HepG2 (cell line): ENCODE measurements at regions not wholly inside any gene's neighbourhood (a gene's known extent, or its start where the extent isn't known, plus 50 kb on each side); places are given as distances from the start of the nearest gene placed in this dataset.

ENCODE experiments used
- FOXA3 ChIP-seq: IDR thresholded peaks from 2 replicates; pipeline ENCODE4 v1.6.1; 2016; ENCODE audit warnings: missing genetic modification reagents, missing compliant biosample characterization
- NR1H2 ChIP-seq: sonication (generic); formaldehyde crosslinking; IDR thresholded peaks from 2 replicates; pipeline ENCODE4 v1.8.1; 2022; ENCODE audit warnings: low read depth, missing genetic modification reagents, borderline replicate concordance
- RERE ChIP-seq: IDR thresholded peaks from 2 replicates; pipeline ENCODE4 v1.6.1; 2016; ENCODE audit warnings: low read depth, missing genetic modification reagents, missing compliant biosample characterization
- SIX4 ChIP-seq: sonication (generic); formaldehyde crosslinking; IDR thresholded peaks from 2 replicates; pipeline ENCODE4 v1.4.0; 2020; ENCODE audit warnings: missing genetic modification reagents
- SOX6 ChIP-seq, 2 experiments: fragments of 450-650 bp in 1 of 2; sonication (generic) in 1 of 2; formaldehyde crosslinking in 1 of 2; IDR thresholded peaks; 2 replicates each; pipeline versions ENCODE4 v1.4.0 to v1.6.1; 2017 to 2020; ENCODE audit warnings: antibody characterized with exemption in 1 of 2, mild to moderate bottlenecking in 1 of 2, missing genetic modification reagents in 1 of 2
- ZNF281 ChIP-seq: sonication (generic); formaldehyde crosslinking; IDR thresholded peaks from 2 replicates; pipeline ENCODE4 v1.4.0; 2020; ENCODE audit warnings: missing genetic modification reagents, borderline replicate concordance
- ZNF441 ChIP-seq: sonication (generic); formaldehyde crosslinking; IDR thresholded peaks from 2 replicates; pipeline ENCODE4 v1.7.0; 2021; ENCODE audit warnings: missing genetic modification reagents, borderline replicate concordance
- ZNF451 ChIP-seq: sonication (generic); formaldehyde crosslinking; IDR thresholded peaks from 2 replicates; pipeline ENCODE4 v1.5.0; 2020; ENCODE audit warnings: mild to moderate bottlenecking, missing genetic modification reagents
- ZNF574 ChIP-seq: sonication (generic); formaldehyde crosslinking; IDR thresholded peaks from 2 replicates; pipeline ENCODE4 v1.4.0; 2020; ENCODE audit warnings: missing genetic modification reagents
- TF ChIP-seq, protein P1 (sequence below): IDR thresholded peaks from 2 replicates; pipeline ENCODE4 v1.4.0; 2020; ENCODE audit warnings: mild to moderate bottlenecking, missing genetic modification reagents
- TF ChIP-seq, protein P2 (sequence below): IDR thresholded peaks from 2 replicates; pipeline ENCODE4 v1.6.1; 2016; ENCODE audit warnings: mild to moderate bottlenecking

GRCh38 chr5:52709167-52709925 is 78.4 kb upstream of the ITGA1 start (continued):
- TF ChIP-seq, protein P1, sequence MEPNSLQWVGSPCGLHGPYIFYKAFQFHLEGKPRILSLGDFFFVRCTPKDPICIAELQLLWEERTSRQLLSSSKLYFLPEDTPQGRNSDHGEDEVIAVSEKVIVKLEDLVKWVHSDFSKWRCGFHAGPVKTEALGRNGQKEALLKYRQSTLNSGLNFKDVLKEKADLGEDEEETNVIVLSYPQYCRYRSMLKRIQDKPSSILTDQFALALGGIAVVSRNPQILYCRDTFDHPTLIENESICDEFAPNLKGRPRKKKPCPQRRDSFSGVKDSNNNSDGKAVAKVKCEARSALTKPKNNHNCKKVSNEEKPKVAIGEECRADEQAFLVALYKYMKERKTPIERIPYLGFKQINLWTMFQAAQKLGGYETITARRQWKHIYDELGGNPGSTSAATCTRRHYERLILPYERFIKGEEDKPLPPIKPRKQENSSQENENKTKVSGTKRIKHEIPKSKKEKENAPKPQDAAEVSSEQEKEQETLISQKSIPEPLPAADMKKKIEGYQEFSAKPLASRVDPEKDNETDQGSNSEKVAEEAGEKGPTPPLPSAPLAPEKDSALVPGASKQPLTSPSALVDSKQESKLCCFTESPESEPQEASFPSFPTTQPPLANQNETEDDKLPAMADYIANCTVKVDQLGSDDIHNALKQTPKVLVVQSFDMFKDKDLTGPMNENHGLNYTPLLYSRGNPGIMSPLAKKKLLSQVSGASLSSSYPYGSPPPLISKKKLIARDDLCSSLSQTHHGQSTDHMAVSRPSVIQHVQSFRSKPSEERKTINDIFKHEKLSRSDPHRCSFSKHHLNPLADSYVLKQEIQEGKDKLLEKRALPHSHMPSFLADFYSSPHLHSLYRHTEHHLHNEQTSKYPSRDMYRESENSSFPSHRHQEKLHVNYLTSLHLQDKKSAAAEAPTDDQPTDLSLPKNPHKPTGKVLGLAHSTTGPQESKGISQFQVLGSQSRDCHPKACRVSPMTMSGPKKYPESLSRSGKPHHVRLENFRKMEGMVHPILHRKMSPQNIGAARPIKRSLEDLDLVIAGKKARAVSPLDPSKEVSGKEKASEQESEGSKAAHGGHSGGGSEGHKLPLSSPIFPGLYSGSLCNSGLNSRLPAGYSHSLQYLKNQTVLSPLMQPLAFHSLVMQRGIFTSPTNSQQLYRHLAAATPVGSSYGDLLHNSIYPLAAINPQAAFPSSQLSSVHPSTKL (CRISPR knock-in tag): peak; percentile 94
- TF ChIP-seq ZNF574 (CRISPR knock-in tag): peak; percentile 31; the same call in 1 of the 2 replicates
- no peak for TF ChIP-seq NR1H2 (CRISPR knock-in tag)
- TF ChIP-seq ZNF451 (CRISPR knock-in tag): no peak
- TF ChIP-seq, protein P2, sequence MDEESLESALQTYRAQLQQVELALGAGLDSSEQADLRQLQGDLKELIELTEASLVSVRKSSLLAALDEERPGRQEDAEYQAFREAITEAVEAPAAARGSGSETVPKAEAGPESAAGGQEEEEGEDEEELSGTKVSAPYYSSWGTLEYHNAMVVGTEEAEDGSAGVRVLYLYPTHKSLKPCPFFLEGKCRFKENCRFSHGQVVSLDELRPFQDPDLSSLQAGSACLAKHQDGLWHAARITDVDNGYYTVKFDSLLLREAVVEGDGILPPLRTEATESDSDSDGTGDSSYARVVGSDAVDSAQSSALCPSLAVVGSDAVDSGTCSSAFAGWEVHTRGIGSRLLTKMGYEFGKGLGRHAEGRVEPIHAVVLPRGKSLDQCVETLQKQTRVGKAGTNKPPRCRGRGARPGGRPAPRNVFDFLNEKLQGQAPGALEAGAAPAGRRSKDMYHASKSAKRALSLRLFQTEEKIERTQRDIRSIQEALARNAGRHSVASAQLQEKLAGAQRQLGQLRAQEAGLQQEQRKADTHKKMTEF (CRISPR knock-in tag): peak; percentile 79
- peak; percentile 70 for TF ChIP-seq RERE (CRISPR knock-in tag)
- no peak; the same call in 1 of the 2 replicates for TF ChIP-seq ZNF441 (CRISPR knock-in tag)
- peak; percentile 90 for TF ChIP-seq FOXA3 (CRISPR knock-in tag)
- peak; percentile 63 for TF ChIP-seq SIX4 (CRISPR knock-in tag)
- peak; percentile 55; the same call in 1 of the 2 replicates for TF ChIP-seq ZNF281 (CRISPR knock-in tag)
- TF ChIP-seq SOX6 (IDR thresholded peaks at IDR 0.05): no peak
- peak; percentile 92 for TF ChIP-seq SOX6 (CRISPR knock-in tag; IDR thresholded peaks at IDR 0.05)
